ENCODE measurements at regions not wholly inside any gene's neighbourhood (a gene's known extent, or its start where the extent isn't known, plus 50 kb on each side); places are given as distances from the start of the nearest gene placed in this dataset.

GRCh38 chr10:29715296-29715695, 80.5 kb upstream of the SVIL start:
- intact Hi-C loops (cut with micrococcal nuclease) = loop anchor here (2.0 kb wide), 1 partner anchor 20 kb away; no protein-coding TSS in a partner anchor
- Histone ChIP-seq H3K9me2 (replicated peaks; ENCODE audit: low read length) (no peaks in the 10 kb centered on the region), H3K4me1 (ENCODE audit: insufficient read depth, low read length) (peaks cover 39% of the 10 kb centered on the region), H3K4me3 (ENCODE audit: low read length) (no peak overlapping the region), H2AFZ (ENCODE audit: low read length) (no peak overlapping the region), H3K9me3 (ENCODE audit: low read length) (no peaks in the 10 kb centered on the region), H4K20me1 (ENCODE audit: low read length) (peaks cover 5% of the 10 kb centered on the region; the same call in 1 of the 2 replicates), H3K79me2 (ENCODE audit: low read length) (peaks cover 73% of the 10 kb centered on the region), H3F3A (ENCODE audit: low read length, unreplicated experiment) (peaks cover 13% of the 10 kb centered on the region), H3K9ac (ENCODE audit: low read length) (no peak overlapping the region), H3K4me2 (ENCODE audit: low read length) (no peak overlapping the region), H3K36me3 (ENCODE audit: low read depth, low read length) (no peaks in the 10 kb centered on the region; the same call in 1 of the 2 replicates), H3K27me3 (ENCODE audit: low read length) (no peaks in the 10 kb centered on the region), H3K27ac (ENCODE audit: low read length) (peak overlapping the region; percentile 64)
- no peak for DNase-seq
- CTCF ChIA-PET = no interaction called here
- POLR2A ChIA-PET (ENCODE audit: unreplicated experiment) = no interaction called here
- no peak for ATAC-seq
- no peak for TF ChIP-seq EZH2 (IDR thresholded peaks at IDR 0.05; ENCODE audit: low read length, unreplicated experiment)
- TF ChIP-seq EZH2phosphoT487 (IDR thresholded peaks at IDR 0.05; ENCODE audit: borderline replicate concordance, low read length) = no peak
- TF ChIP-seq CTCF (conservative IDR thresholded peaks at IDR 0.05; ENCODE audit: low read depth, low read length) = no peak
- BruUV-seq (replicated peaks) = no TSS peak

GRCh38 chr10:29714096-29714874, 79.5 kb upstream of the SVIL start:
- H3K4me1 ChIP-seq (ENCODE audit: insufficient read depth, low read length) = peaks cover 36% of the 10 kb centered on the region
- H3K27me3 ChIP-seq (ENCODE audit: low read length) = no peaks in the 10 kb centered on the region
- H3K79me2 ChIP-seq (ENCODE audit: low read length) = peaks cover 73% of the 10 kb centered on the region
- TF ChIP-seq CTCF (conservative IDR thresholded peaks at IDR 0.05; ENCODE audit: low read depth, low read length) (no peak), EZH2phosphoT487 (IDR thresholded peaks at IDR 0.05; ENCODE audit: borderline replicate concordance, low read length) (no peak), EZH2 (IDR thresholded peaks at IDR 0.05; ENCODE audit: low read length, unreplicated experiment) (no peak)
- H2AFZ ChIP-seq (ENCODE audit: low read length) = no peak overlapping the region
- ChIA-PET POLR2A (ENCODE audit: unreplicated experiment) (no interaction called here), CTCF (no interaction called here)
- peaks cover 2% of the 10 kb centered on the region; the same call in 1 of the 2 replicates for H4K20me1 ChIP-seq (ENCODE audit: low read length)
- no peaks in the 10 kb centered on the region for H3K36me3 ChIP-seq (ENCODE audit: low read depth, low read length)
- ATAC-seq (peak; percentile 84), DNase-seq (peak; percentile 80)
- peak overlapping the region; percentile 14 for H3K4me2 ChIP-seq (ENCODE audit: low read length)
- no peak overlapping the region for H3K4me3 ChIP-seq (ENCODE audit: low read length)
- intact Hi-C loops (cut with micrococcal nuclease) = loop anchor here (2.0 kb wide), 1 partner anchor 21 kb away; no protein-coding TSS in a partner anchor
- no TSS peak for BruUV-seq (replicated peaks)
- H3K9me2 ChIP-seq (replicated peaks; ENCODE audit: low read length) = no peaks in the 10 kb centered on the region
- peak overlapping the region; percentile 64 for H3K27ac ChIP-seq (ENCODE audit: low read length)
- H3K9ac ChIP-seq (ENCODE audit: low read length) = no peak overlapping the region
- no peaks in the 10 kb centered on the region for H3K9me3 ChIP-seq (ENCODE audit: low read length)
- H3F3A ChIP-seq (ENCODE audit: low read length, unreplicated experiment) = peaks cover 12% of the 10 kb centered on the region

GRCh38 chr10:29713450-29713849, 78.7 kb upstream of the SVIL start:
- H3K4me1 ChIP-seq (ENCODE audit: insufficient read depth, low read length) = peaks cover 30% of the 10 kb centered on the region
- H4K20me1 ChIP-seq (ENCODE audit: low read length) = no peaks in the 10 kb centered on the region
- ChIA-PET POLR2A (ENCODE audit: unreplicated experiment) (no interaction called here), CTCF (no interaction called here)
- intact Hi-C loops (cut with micrococcal nuclease) = no loop called here
- no peak overlapping the region for H3K9ac ChIP-seq (ENCODE audit: low read length)
- BruUV-seq (replicated peaks) = no TSS peak
- H3K9me2 ChIP-seq (replicated peaks; ENCODE audit: low read length) = no peaks in the 10 kb centered on the region
- H3K27me3 ChIP-seq (ENCODE audit: low read length) = no peaks in the 10 kb centered on the region
- no peaks in the 10 kb centered on the region for H3K36me3 ChIP-seq (ENCODE audit: low read depth, low read length)
- peak; percentile 41 for DNase-seq
- H2AFZ ChIP-seq (ENCODE audit: low read length) = no peak overlapping the region
- H3F3A ChIP-seq (ENCODE audit: low read length, unreplicated experiment) = peaks cover 10% of the 10 kb centered on the region
- H3K9me3 ChIP-seq (ENCODE audit: low read length) = no peaks in the 10 kb centered on the region
- TF ChIP-seq EZH2 (IDR thresholded peaks at IDR 0.05; ENCODE audit: low read length, unreplicated experiment) (no peak), CTCF (conservative IDR thresholded peaks at IDR 0.05; ENCODE audit: low read depth, low read length) (no peak), EZH2phosphoT487 (IDR thresholded peaks at IDR 0.05; ENCODE audit: borderline replicate concordance, low read length) (no peak)
- ATAC-seq = peak; percentile 25
- H3K4me2 ChIP-seq (ENCODE audit: low read length) = 0 out of 2 replicates have a peak overlapping the region, but pooled peaks have one; percentile 14
- H3K27ac ChIP-seq (ENCODE audit: low read length) = peak overlapping the region; percentile 64
- H3K4me3 ChIP-seq (ENCODE audit: low read length) = no peak overlapping the region
- peaks cover 74% of the 10 kb centered on the region for H3K79me2 ChIP-seq (ENCODE audit: low read length)
